OCI-LY7 (cell line): ENCODE measurements at regions not wholly inside any gene's neighbourhood (a gene's known extent, or its start where the extent isn't known, plus 50 kb on each side); places are given as distances from the start of the nearest gene placed in this dataset.

ENCODE experiments used
- EZH2phosphoT487 ChIP-seq: fragments of 200-600 bp; sonication (generic); IDR thresholded peaks from 2 replicates; pipeline ENCODE4 v1.6.1; 2018; ENCODE audit warnings: low read depth, borderline replicate concordance, mild to moderate bottlenecking, mixed run types, antibody characterized with exemption, low read length, moderate library complexity, mixed read lengths
- TF ChIP-seq, protein P1 (sequence below): fragments of 200-600 bp; sonication (generic); conservative IDR thresholded peaks from 2 replicates; pipeline ENCODE4 v1.5.1; 2014; ENCODE audit warnings: mild to moderate bottlenecking, antibody characterized with exemption, low read length, moderate library complexity, mixed read lengths

DNA sequence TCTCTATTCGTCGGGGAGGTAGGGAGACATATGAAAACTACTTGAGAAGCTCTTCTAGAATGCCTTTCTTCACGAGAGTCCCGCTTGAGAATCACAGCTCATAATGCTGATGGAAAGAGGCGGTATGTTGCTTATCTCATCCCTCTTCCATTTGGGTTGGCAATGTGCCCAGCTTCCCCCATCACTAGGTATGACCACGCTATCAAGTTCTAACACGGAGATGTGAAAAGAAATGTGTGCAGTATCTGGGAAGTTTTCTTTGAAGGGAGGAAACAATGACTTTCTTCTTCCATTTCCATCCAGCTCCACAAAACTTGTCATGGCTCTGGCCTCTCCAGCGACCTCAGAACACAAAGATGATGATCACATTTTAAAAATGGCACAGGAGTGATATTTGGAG lies 742.4 kb downstream of the DCDC2C start:
- TF ChIP-seq, protein P1, sequence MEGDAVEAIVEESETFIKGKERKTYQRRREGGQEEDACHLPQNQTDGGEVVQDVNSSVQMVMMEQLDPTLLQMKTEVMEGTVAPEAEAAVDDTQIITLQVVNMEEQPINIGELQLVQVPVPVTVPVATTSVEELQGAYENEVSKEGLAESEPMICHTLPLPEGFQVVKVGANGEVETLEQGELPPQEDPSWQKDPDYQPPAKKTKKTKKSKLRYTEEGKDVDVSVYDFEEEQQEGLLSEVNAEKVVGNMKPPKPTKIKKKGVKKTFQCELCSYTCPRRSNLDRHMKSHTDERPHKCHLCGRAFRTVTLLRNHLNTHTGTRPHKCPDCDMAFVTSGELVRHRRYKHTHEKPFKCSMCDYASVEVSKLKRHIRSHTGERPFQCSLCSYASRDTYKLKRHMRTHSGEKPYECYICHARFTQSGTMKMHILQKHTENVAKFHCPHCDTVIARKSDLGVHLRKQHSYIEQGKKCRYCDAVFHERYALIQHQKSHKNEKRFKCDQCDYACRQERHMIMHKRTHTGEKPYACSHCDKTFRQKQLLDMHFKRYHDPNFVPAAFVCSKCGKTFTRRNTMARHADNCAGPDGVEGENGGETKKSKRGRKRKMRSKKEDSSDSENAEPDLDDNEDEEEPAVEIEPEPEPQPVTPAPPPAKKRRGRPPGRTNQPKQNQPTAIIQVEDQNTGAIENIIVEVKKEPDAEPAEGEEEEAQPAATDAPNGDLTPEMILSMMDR = no peak
- TF ChIP-seq EZH2phosphoT487 = no peak
